ENCODE measurements at regions not wholly inside any gene's neighbourhood (a gene's known extent, or its start where the extent isn't known, plus 50 kb on each side); places are given as distances from the start of the nearest gene placed in this dataset.

- TF ChIP-seq CTCF (IDR thresholded peaks at IDR 0.05): no peak
- TF ChIP-seq POLR2AphosphoS5 (IDR thresholded peaks at IDR 0.05): no peak
These were observed 385.8 kb downstream of the ETV1 start for GRCh38 chr7:13603661-13604060.

Data from suprapubic skin (tissue), 3 donors.